NCI-H510A treated with DMSO at 0.1 percent for 48 hours (cell line): ENCODE measurements at regions not wholly inside any gene's neighbourhood (a gene's known extent, or its start where the extent isn't known, plus 50 kb on each side); places are given as distances from the start of the nearest gene placed in this dataset.
"Not testable (repeated sequence)": the region's sequence is repeated elsewhere in the genome, so short reads cannot be mapped to it uniquely, and the experiment has no call there.

Experiments used
- DNase-seq: peaks from one replicate; lab custom pipeline; 2025; lab: John Stamatoyannopoulos, UW

DNA sequence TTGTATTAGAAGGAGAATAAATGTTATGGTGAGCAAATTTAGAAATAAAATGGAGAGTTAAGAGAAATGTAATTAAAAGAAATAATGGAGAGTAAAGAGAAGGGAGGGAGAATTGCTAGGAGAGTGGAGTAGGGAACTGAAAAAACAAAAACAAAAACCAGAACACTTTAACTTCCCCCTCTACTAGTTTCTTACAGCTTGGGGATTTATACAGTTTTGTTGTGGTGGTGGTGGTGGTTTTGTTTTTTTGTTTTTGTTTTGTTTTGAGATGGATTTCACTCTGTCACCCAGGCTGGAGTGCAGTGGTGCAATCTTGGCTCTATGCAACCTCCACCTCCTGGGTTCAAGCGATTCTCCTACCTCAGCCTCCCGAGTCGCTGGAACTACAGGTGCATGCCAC is 322.4 kb downstream of the TMEM167A start:
- DNase-seq = no peak

- DNase-seq = no peak
Observed at GRCh38 chr5:82754036-82754746, 323.0 kb downstream of the TMEM167A start.

GRCh38 chr5:82753374-82753773 is 323.8 kb downstream of the TMEM167A start:
- no peak for DNase-seq

- no peak for DNase-seq
Observed at GRCh38 chr5:82749461-82749820, 327.8 kb downstream of the TMEM167A start.

GRCh38 chr5:82748688-82749460 is 328.3 kb downstream of the TMEM167A start:
- no peak for DNase-seq

DNA sequence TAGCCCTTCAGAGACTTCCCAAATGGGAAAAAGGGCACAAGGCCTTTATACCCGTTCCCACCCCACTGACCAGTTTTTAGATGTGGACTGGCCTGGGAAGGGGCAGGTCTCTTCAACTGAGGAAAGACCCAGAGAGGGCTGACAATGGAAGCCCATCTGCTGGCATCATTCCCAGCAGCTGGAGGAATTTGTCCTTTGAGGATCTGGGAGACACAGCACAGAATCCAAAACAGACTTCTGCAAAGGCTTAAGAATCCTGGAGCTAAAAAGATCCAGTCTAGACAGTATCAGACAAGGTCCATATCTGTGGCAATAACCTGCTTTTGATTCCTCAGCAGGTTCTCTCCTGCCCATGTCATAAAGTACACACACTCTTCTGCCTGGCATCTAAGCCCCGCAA is 329.2 kb downstream of the TMEM167A start:
- DNase-seq = no peak

GRCh38 chr5:82745016-82745415 is 332.2 kb downstream of the TMEM167A start:
- DNase-seq = no peak

GRCh38 chr5:82738681-82739269 is 338.4 kb downstream of the TMEM167A start:
- no peak for DNase-seq

GRCh38 chr5:82735160-82735789 is 341.9 kb downstream of the TMEM167A start:
- DNase-seq = peak; percentile 4

GRCh38 chr5:82734347-82734746 is 342.8 kb downstream of the TMEM167A start:
- DNase-seq = no peak

DNA sequence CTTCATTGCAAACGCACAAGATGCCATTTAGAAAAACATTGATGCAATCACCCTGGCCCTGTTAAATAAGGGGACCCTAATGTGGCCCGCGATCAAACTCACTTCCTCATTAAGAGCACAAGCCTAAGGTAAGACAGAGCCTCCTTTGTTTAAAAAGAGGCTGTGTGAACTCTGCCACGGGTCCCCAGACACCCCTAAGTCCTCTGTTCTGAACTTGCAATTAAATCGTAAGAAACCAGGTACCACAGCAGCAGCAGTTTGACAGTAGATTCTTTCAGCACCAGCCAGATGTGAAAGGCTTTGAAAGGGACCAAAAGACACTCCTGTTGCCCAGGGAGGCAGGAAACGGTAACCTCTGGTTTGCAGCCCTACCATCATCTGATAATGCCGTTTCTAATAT is 346.3 kb downstream of the TMEM167A start:
- no peak for DNase-seq

GRCh38 chr5:82728926-82729702 is 348.1 kb downstream of the TMEM167A start:
- no peak for DNase-seq

- no peak for DNase-seq
Observed at GRCh38 chr5:82723168-82723567, 354.0 kb downstream of the TMEM167A start.

GRCh38 chr5:82721087-82721410 is 356.1 kb downstream of the TMEM167A start:
- no peak for DNase-seq

GRCh38 chr5:82720213-82721086 is 356.7 kb downstream of the TMEM167A start:
- DNase-seq = no peak

GRCh38 chr5:82719368-82719767 is 357.8 kb downstream of the TMEM167A start:
- no peak for DNase-seq

DNA sequence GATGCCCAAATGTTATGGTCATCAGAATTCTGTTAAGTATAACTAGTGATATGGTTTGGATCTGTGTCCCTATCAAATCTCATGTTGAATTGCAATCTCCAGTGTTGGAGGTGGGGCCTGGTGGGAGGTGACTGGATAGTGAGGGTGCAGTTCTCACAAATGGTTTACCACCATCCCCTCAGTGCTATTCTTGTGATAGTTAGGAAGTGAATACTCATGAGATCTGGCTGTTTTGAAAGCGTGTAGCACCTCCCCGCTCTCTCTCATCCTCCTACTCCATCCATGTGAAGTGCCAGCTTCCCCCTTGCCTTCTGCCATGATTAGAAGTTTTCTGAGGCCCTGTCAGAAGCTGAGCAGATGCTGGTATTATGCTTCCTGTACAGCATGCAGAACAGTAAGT is 359.5 kb downstream of the TMEM167A start:
- no peak for DNase-seq

- DNase-seq = not testable (repeated sequence)
Observed at GRCh38 chr5:82714732-82715131, 362.5 kb downstream of the TMEM167A start.

GRCh38 chr5:82713811-82714210 is 363.4 kb downstream of the TMEM167A start:
- DNase-seq = no peak

DNA sequence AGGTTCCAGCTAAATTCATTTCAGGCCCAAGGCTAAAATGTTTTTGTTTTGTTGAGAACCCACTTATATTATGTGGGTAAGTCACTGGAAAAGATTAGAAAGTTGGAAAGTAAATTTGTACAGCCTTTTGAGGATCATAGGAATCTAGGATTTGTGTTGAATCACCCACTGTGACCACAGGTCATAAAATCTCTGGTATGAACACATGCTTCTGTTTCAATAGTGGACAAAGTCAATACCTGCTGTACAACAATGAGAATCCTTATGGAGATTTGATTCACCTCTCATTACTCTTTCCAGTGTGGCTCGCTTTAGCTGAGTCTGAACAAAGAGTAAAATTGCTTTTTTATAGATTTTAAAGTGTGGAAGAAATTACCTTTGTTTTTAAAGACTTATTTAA is 369.5 kb downstream of the TMEM167A start:
- no peak for DNase-seq

- no peak for DNase-seq
Observed at GRCh38 chr5:82704381-82704780, 372.8 kb downstream of the TMEM167A start.
